Fibroblast of lung (primary cell): ENCODE measurements at regions not wholly inside any gene's neighbourhood (a gene's known extent, or its start where the extent isn't known, plus 50 kb on each side); places are given as distances from the start of the nearest gene placed in this dataset.
A peak's percentile ranks its signal among the peaks of the same experiment; 100 is the strongest.
"Not testable (repeated sequence)": the region's sequence is repeated elsewhere in the genome, so short reads cannot be mapped to it uniquely, and the experiment has no call there.

ENCODE experiments used
- DNase-seq, 2 donors: peaks; one replicate each; pipeline versions ENCODE4 v3.0.0 to v3.0.0-alpha.2; 2010; ENCODE audit warnings: low read depth in 2 of 2
- H2AFZ ChIP-seq: 2 replicates; pipeline ENCODE4 v1.5.1; 2012; ENCODE audit warnings: low read length, control low read depth, inconsistent platforms
- H3K27ac ChIP-seq: 2 replicates; pipeline ENCODE4 v1.5.1; 2011; ENCODE audit warnings: low read length, control low read depth; ENCODE audit not compliant: insufficient read depth
- H3K27me3 ChIP-seq: 2 replicates; pipeline ENCODE4 v1.5.1; 2011; ENCODE audit warnings: mild to moderate bottlenecking, low read length; ENCODE audit not compliant: control insufficient read depth, insufficient read depth
- H3K36me3 ChIP-seq: 2 replicates; pipeline ENCODE4 v1.5.1; 2011; ENCODE audit warnings: low read length; ENCODE audit not compliant: control insufficient read depth, insufficient read depth
- H3K4me1 ChIP-seq: 2 replicates; pipeline ENCODE4 v1.5.1; 2011; ENCODE audit warnings: low read length; ENCODE audit not compliant: control insufficient read depth, insufficient read depth; ENCODE audit errors: extremely low read depth
- H3K4me2 ChIP-seq: 2 replicates; pipeline ENCODE4 v1.5.1; 2011; ENCODE audit warnings: low read length, control low read depth; ENCODE audit not compliant: insufficient read depth; ENCODE audit errors: extremely low read depth
- H3K4me3 ChIP-seq, 4 experiments: fragments of 200-600 bp in 1 of 4; sonication (generic) in 1 of 4; replicated peaks in 1 of 4; 2 replicates each; pipeline ENCODE4 v1.5.1; 2011 to 2016; ENCODE audit warnings: low read length in 4 of 4, low read depth in 3 of 4, mild to moderate bottlenecking in 3 of 4, control low read depth in 2 of 4, inconsistent platforms in 1 of 4, mixed read lengths in 1 of 4; ENCODE audit not compliant: insufficient read depth in 1 of 4; ENCODE audit errors: control extremely low read depth in 1 of 4
- H3K79me2 ChIP-seq: 2 replicates; pipeline ENCODE4 v1.5.1; 2012; ENCODE audit warnings: mild to moderate bottlenecking, low read length, inconsistent platforms; ENCODE audit not compliant: control insufficient read depth, insufficient read depth
- H3K9ac ChIP-seq: 2 replicates; pipeline ENCODE4 v1.5.1; 2011; ENCODE audit warnings: mild to moderate bottlenecking, low read length, control low read depth; ENCODE audit not compliant: insufficient read depth
- H3K9me3 ChIP-seq: 2 replicates; pipeline ENCODE4 v1.5.1; 2012; ENCODE audit warnings: low read depth, low read length; ENCODE audit not compliant: control insufficient read depth, insufficient read depth
- H4K20me1 ChIP-seq: 2 replicates; pipeline ENCODE4 v1.5.1; 2011; ENCODE audit warnings: low read length; ENCODE audit not compliant: control insufficient read depth, insufficient read depth; ENCODE audit errors: extremely low read depth
- EZH2 ChIP-seq: IDR thresholded peaks from 2 replicates; pipeline ENCODE4 v1.5.1; 2012; ENCODE audit warnings: low read length, control low read depth, mild to moderate bottlenecking; ENCODE audit errors: missing control alignments
- TF ChIP-seq, protein P1 (sequence below), 2 donors: IDR thresholded peaks in 1 of 2; conservative IDR thresholded peaks in 1 of 2; 1 replicate in 1 of 2; 2 replicates in 1 of 2; pipeline ENCODE4 v1.5.1; 2011 to 2012; ENCODE audit warnings: low read length in 2 of 2, control low read depth in 1 of 2, inconsistent platforms in 1 of 2, low read depth in 1 of 2, mild to moderate bottlenecking in 1 of 2

DNA sequence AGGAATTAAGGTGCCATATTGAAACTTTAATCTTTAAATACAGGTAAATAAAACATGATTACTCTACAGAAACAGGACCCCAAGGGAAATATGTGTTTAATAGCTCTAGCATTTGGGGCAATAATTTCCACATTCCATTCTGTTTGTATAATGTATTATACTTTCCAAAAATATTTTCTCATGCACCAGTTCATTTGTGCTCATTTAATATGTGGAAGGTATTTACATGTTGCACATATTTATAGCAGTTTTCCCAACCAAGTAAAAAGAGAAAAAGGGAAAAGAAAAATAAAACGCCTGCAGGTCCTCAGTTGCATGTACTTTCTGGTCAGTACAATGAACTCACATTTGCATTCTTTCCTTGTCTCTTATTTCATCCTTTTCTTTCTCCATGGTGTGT is 129.5 kb upstream of the SULF2 start:
- Histone ChIP-seq H3K27ac (no peak overlapping the region), H3K9me3 (no peaks in the 10 kb centered on the region), H3K36me3 (no peaks in the 10 kb centered on the region), H3K4me1 (no peaks in the 10 kb centered on the region), H3K79me2 (no peaks in the 10 kb centered on the region), H3K4me2 (no peak overlapping the region), H3K4me3 (no peak overlapping the region), H3K9ac (no peak overlapping the region), H2AFZ (no peak overlapping the region), H4K20me1 (no peaks in the 10 kb centered on the region), H3K27me3 (no peaks in the 10 kb centered on the region)
- DNase-seq = peak in 1 of 2 donors; percentile 23
- no peak for TF ChIP-seq EZH2
- TF ChIP-seq, protein P1, sequence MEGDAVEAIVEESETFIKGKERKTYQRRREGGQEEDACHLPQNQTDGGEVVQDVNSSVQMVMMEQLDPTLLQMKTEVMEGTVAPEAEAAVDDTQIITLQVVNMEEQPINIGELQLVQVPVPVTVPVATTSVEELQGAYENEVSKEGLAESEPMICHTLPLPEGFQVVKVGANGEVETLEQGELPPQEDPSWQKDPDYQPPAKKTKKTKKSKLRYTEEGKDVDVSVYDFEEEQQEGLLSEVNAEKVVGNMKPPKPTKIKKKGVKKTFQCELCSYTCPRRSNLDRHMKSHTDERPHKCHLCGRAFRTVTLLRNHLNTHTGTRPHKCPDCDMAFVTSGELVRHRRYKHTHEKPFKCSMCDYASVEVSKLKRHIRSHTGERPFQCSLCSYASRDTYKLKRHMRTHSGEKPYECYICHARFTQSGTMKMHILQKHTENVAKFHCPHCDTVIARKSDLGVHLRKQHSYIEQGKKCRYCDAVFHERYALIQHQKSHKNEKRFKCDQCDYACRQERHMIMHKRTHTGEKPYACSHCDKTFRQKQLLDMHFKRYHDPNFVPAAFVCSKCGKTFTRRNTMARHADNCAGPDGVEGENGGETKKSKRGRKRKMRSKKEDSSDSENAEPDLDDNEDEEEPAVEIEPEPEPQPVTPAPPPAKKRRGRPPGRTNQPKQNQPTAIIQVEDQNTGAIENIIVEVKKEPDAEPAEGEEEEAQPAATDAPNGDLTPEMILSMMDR (conservative IDR thresholded peaks at IDR 0.05 in 1 of 2, IDR thresholded peaks at IDR 0.05 in 1 of 2; ENCODE audit: low read depth in 1 of 2, low read length in 2 of 2) = no peak

- H3K9me3 ChIP-seq, H3K79me2 ChIP-seq, H3K36me3 ChIP-seq, H3K27me3 ChIP-seq, H2AFZ ChIP-seq, H3K9ac ChIP-seq, DNase-seq, H3K4me2 ChIP-seq, H4K20me1 ChIP-seq, H3K4me1 ChIP-seq, H3K4me3 ChIP-seq, H3K27ac ChIP-seq: not testable (repeated sequence)
Observed at GRCh38 chr20:47912786-47913501, 127.7 kb upstream of the SULF2 start.

GRCh38 chr20:47912165-47912564 is 126.9 kb upstream of the SULF2 start:
- not testable (repeated sequence) for H3K4me2 ChIP-seq, H3K9me3 ChIP-seq, H3K27me3 ChIP-seq, H3K36me3 ChIP-seq, H3K79me2 ChIP-seq, H3K9ac ChIP-seq, DNase-seq, H2AFZ ChIP-seq, H3K27ac ChIP-seq, H4K20me1 ChIP-seq, H3K4me1 ChIP-seq, H3K4me3 ChIP-seq

DNA sequence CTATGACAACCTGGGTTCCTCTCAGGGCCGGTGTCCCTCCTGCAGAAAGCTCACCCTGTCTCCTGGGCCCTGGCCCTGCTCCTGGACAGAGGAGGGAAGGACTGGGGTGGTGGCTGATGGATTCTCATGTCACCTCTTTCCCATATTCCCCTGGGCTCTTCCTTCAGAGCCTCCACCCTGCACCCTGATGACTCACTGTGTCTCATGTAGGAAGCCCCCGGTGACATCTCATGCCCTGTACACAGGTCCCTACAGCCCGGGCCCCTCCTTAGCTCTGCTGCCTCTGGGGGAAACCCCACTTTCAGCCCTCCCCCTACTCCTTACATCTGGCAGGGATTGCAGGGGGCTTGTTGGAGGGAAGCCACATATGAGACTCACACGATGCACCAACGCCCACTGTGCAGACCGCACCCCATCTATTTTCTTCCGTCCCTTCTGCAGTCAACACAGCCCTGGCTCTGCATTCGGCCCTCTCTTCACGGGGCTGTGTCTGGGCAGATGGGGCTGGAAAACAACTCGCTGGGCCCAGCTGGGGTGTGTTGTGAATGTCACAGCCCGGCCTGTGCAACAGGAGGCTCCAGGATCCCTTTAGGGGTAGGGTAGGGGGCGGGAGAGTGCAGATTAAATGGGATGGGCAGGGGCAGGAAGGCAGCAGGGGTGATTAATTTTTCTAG is 124.6 kb upstream of the SULF2 start:
- H3K27ac ChIP-seq, H3K36me3 ChIP-seq, H2AFZ ChIP-seq, H3K79me2 ChIP-seq, H3K9ac ChIP-seq, H3K27me3 ChIP-seq, H3K4me2 ChIP-seq, H3K4me1 ChIP-seq, DNase-seq, H3K9me3 ChIP-seq, H4K20me1 ChIP-seq, H3K4me3 ChIP-seq: not testable (repeated sequence)

- H3K9ac ChIP-seq, H3K79me2 ChIP-seq, H3K27me3 ChIP-seq, H3K27ac ChIP-seq, H3K4me1 ChIP-seq, H3K36me3 ChIP-seq, H3K4me2 ChIP-seq, DNase-seq, H4K20me1 ChIP-seq, H2AFZ ChIP-seq, H3K9me3 ChIP-seq, H3K4me3 ChIP-seq: not testable (repeated sequence)
Observed at GRCh38 chr20:47908361-47909035, 123.2 kb upstream of the SULF2 start.

DNA sequence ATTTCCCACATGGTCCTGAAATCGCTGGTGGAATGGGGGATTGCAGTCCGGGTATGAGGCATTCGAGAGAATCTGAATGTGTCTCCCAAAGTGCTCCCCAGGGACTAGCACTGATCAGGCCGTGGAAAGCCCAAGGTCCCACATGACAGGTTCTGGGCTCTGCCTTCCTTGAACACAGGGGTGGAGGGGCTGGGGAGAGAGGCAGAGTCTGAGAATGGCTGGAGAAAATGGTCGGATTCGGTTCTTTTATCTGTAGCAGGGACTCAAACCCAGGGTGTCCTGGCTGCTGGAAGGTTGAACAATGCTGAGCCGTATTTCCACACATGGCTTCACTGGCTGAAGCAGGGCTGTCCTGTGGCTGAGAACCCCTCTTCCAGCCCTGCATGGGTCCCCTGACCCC is 122.7 kb upstream of the SULF2 start:
- not testable (repeated sequence) for H2AFZ ChIP-seq, H3K9ac ChIP-seq, H3K79me2 ChIP-seq, H3K36me3 ChIP-seq, H4K20me1 ChIP-seq, H3K27ac ChIP-seq, H3K4me2 ChIP-seq, DNase-seq, H3K9me3 ChIP-seq, H3K4me1 ChIP-seq, H3K4me3 ChIP-seq, H3K27me3 ChIP-seq
